Natural killer cell treated with Interleukin-12 subunit alpha and Interleukin-12 subunit beta and Interleukin-15 and Interleukin-18, amount 100 ng/mL, for 72 hours (primary cell): ENCODE measurements at regions not wholly inside any gene's neighbourhood (a gene's known extent, or its start where the extent isn't known, plus 50 kb on each side); places are given as distances from the start of the nearest gene placed in this dataset.
"Not testable (repeated sequence)": the region's sequence is repeated elsewhere in the genome, so short reads cannot be mapped to it uniquely, and the experiment has no call there.

Source experiments
- ATAC-seq, 2 donors: fragments of 150-1000 bp; cut with Tn5 transposase in 1 of 2; sonication (Bioruptor Pico), chemical (Tn5 transposase) in 1 of 2; 2 replicates each; pipeline ENCODE4 v1.10.0; 2021
- DNase-seq: peaks from one replicate; pipeline ENCODE4 v3.0.0; 2022; ENCODE audit warnings: low spot score
- H3K27ac Mint-ChIP-seq, 2 donors: 1 replicate in 1 of 2; 2 replicates in 1 of 2; pipeline ENCODE4 v1.8.0; 2022; ENCODE audit warnings: mixed read lengths in 2 of 2, mild to moderate bottlenecking in 1 of 2, moderate library complexity in 1 of 2
- H3K27me3 Mint-ChIP-seq, 2 donors: 1 replicate in 1 of 2; 2 replicates in 1 of 2; pipeline ENCODE4 v1.8.0; 2022; ENCODE audit warnings: mixed read lengths in 2 of 2
- H3K36me3 Mint-ChIP-seq: one replicate; pipeline ENCODE4 v1.8.0; 2022; ENCODE audit warnings: mixed read lengths
- H3K4me1 Mint-ChIP-seq, 2 donors: 1 replicate in 1 of 2; 2 replicates in 1 of 2; pipeline ENCODE4 v1.8.0; 2022; ENCODE audit warnings: low read depth in 2 of 2, mixed read lengths in 2 of 2, mild to moderate bottlenecking in 1 of 2
- H3K4me3 Mint-ChIP-seq: one replicate; pipeline ENCODE4 v1.8.0; 2022; ENCODE audit warnings: mixed read lengths
- H3K9me3 Mint-ChIP-seq: 2 replicates; pipeline ENCODE4 v1.8.0; 2022; ENCODE audit warnings: mixed read lengths

DNA sequence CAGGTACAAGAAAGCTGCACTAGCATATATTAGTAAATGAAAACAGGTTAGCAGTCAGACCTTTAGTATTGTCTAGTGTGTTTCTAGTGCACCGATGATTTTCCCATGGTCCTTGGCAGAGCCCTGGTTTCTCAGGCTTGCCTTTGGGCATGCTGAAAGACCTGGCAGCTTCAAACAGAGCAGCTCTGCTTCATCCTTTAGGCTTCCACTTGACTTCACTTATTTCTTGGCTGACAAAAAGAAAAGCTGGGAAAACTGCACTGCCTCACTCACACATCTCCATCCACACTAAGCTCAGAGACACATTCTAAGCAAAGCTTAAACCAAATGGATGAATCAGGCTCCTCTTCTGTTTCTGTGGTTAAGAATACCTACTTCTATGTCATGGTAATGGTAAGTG is 374.8 kb upstream of the PDZRN3 start:
- no peaks in the 10 kb centered on the region for H3K36me3 Mint-ChIP-seq
- no peak for ATAC-seq

GRCh38 chr3:73990691-73991090 is 365.9 kb upstream of the PDZRN3 start:
- H3K4me3 Mint-ChIP-seq, H3K36me3 Mint-ChIP-seq, H3K27ac Mint-ChIP-seq, H3K4me1 Mint-ChIP-seq, H3K27me3 Mint-ChIP-seq, ATAC-seq, DNase-seq: not testable (repeated sequence)
- peaks cover 21% of the 10 kb centered on the region for H3K9me3 Mint-ChIP-seq

More for the DNA sequence above, 374.8 kb upstream of the PDZRN3 start:
- Mint-ChIP-seq H3K27me3 (no peaks in the 10 kb centered on the region), H3K9me3 (peaks cover 11% of the 10 kb centered on the region), H3K4me3 (no peak overlapping the region), H3K27ac (no peak overlapping the region), H3K4me1 (no peaks in the 10 kb centered on the region)
- no peak for DNase-seq

- DNase-seq (no peak), ATAC-seq (no peak)
- Mint-ChIP-seq H3K4me1 (no peaks in the 10 kb centered on the region), H3K27ac (no peak overlapping the region), H3K4me3 (no peak overlapping the region), H3K36me3 (peaks cover 6% of the 10 kb centered on the region), H3K9me3 (peaks cover 27% of the 10 kb centered on the region), H3K27me3 (no peaks in the 10 kb centered on the region)
These were observed 342.0 kb upstream of the PDZRN3 start for GRCh38 chr3:73966733-73967132.

GRCh38 chr3:73964818-73965217 is 340.1 kb upstream of the PDZRN3 start:
- ATAC-seq (no peak), DNase-seq (no peak)
- Mint-ChIP-seq H3K27me3 (no peaks in the 10 kb centered on the region), H3K4me1 (no peaks in the 10 kb centered on the region), H3K36me3 (peaks cover 6% of the 10 kb centered on the region), H3K27ac (no peak overlapping the region), H3K4me3 (no peak overlapping the region), H3K9me3 (peaks cover 25% of the 10 kb centered on the region)

DNA sequence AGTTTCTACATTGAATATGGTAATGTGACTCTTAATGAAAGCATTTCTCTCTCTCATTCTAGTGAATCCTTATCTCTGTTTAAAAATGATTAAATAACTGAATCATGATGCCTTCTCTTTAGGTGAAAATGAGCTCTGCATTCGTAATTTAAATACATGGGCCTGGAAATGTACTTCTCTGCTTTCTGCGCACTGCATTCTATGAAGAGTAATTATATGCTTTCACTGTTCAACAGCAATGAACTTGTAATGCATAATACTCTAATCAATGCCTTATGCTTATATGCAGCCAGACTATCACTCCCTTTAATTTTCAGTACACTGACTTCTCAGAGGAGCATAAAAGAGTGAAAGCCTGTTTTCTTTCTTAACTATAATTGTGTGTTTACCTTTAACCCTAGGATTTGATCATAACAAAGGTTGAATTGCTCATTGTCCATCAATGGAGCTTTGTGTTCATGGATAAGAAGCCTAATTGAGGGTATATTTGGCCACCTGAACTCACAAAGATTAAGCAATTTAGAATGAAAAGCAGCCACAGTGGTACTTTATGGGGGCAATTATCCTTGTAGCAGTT is 330.8 kb upstream of the PDZRN3 start:
- Mint-ChIP-seq H3K4me3 (no peak overlapping the region), H3K36me3 (no peaks in the 10 kb centered on the region), H3K27me3 (no peaks in the 10 kb centered on the region), H3K27ac (no peak overlapping the region), H3K9me3 (peaks cover 16% of the 10 kb centered on the region), H3K4me1 (no peaks in the 10 kb centered on the region)
- DNase-seq (no peak), ATAC-seq (no peak)

DNA sequence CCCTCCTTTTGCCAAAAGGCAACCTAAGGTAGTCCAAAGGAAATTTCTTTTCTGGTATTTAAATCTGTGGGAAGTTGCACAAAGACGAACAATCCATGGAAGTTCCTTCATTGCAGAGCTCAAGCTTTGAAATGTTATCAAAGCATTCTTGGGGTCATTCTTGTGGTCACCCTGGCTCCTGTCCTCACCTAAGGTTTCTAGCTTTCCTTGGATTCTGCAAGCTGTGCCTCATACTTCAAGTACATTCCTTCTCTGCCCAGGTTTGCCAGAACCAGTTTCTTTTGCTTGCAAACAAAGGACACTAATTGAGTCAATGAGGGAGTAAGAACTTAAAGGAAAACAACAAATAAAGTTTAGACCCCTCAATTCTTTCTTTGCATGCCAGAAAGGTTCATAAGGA is 329.8 kb upstream of the PDZRN3 start:
- peaks cover 22% of the 10 kb centered on the region for H3K9me3 Mint-ChIP-seq
- H3K27ac Mint-ChIP-seq: no peak overlapping the region
- H3K27me3 Mint-ChIP-seq: no peaks in the 10 kb centered on the region
- ATAC-seq (no peak), DNase-seq (no peak)
- no peaks in the 10 kb centered on the region for H3K4me1 Mint-ChIP-seq
- H3K36me3 Mint-ChIP-seq: no peaks in the 10 kb centered on the region
- no peak overlapping the region for H3K4me3 Mint-ChIP-seq

- Mint-ChIP-seq H3K9me3 (peaks cover 22% of the 10 kb centered on the region), H3K27ac (no peak overlapping the region), H3K36me3 (no peaks in the 10 kb centered on the region), H3K4me1 (no peaks in the 10 kb centered on the region), H3K27me3 (no peaks in the 10 kb centered on the region), H3K4me3 (no peak overlapping the region)
- ATAC-seq: no peak
- DNase-seq: no peak
These were observed 328.0 kb upstream of the PDZRN3 start for GRCh38 chr3:73952781-73953180.

DNA sequence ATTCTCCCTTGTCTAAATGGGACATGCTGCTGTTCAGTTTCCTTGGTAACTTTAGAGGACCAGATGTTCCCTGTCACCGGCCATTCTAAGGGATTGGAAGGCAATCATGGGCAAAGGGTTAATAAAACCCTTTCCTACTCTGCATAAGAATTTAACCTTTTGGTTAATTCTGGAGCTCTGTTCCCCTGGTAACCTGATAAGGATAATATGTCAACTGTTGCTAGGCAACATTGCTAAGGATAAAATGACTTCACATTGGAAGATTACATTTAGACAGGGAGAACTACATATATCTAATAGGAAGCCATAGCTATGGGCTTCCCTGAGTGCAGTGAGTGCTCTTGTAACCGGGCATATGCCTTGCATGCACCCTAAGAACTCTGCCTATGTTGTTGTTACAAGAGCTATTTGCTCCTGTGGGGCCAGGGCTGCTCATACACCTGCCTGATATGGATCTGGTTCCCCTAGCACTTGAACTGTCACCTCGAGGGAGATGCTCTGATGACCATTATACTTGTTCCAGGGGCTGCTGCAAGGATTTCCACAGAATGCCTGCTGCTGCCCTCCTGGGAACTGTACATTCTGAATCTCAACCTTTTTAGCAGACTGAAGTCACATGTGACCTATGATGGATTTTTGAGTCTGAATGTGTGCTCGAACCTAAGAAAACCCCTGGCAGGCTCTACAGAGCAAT is 326.3 kb upstream of the PDZRN3 start:
- Mint-ChIP-seq H3K27ac (no peak overlapping the region), H3K9me3 (peaks cover 19% of the 10 kb centered on the region), H3K36me3 (no peaks in the 10 kb centered on the region), H3K4me1 (no peaks in the 10 kb centered on the region), H3K4me3 (no peak overlapping the region), H3K27me3 (no peaks in the 10 kb centered on the region)
- ATAC-seq: no peak
- DNase-seq: no peak

DNA sequence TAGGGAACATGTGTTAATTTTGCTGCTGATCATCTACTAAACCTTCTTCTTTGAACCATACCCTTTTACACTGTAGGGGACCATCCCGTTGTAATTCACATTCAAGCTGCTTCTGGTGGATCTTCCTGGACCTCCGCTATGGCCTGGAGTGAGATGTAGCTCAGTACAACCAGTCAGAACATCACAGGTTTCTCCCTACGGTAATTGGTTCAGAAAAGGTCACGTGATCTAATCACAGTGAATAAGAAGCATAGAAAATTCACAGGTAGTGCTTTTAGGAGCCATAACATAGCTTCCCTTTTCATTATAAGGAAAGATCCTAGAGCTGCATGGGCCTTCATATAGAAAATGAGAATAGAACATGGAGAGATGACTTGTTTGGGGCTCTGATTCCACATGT is 320.8 kb upstream of the PDZRN3 start:
- ATAC-seq: no peak
- H3K4me1 Mint-ChIP-seq: no peaks in the 10 kb centered on the region
- no peaks in the 10 kb centered on the region for H3K36me3 Mint-ChIP-seq

DNA sequence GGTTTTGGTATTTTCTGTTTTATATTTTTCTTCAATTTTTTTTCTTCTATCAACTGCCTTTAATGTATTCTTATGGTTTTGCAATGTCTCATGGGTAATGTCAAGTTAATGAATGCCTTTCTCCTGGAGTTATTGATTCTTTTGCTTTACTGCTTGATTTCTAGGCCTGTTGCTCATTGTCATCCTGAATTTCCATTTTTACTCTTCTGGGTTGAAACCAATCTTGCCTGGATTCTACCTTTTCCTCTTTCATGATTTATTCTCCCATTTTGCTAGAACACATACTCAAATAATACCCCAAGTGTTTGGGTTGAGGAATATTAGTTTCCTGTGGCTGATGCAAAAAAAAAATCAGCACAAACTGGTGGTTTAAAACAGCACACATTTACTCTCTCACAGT is 315.2 kb upstream of the PDZRN3 start:
- Mint-ChIP-seq H3K4me3 (no peak overlapping the region), H3K4me1 (no peaks in the 10 kb centered on the region), H3K36me3 (no peaks in the 10 kb centered on the region), H3K27ac (no peak overlapping the region), H3K27me3 (no peaks in the 10 kb centered on the region), H3K9me3 (peaks cover 10% of the 10 kb centered on the region)
- DNase-seq (no peak), ATAC-seq (no peak)

More for the DNA sequence above, 320.8 kb upstream of the PDZRN3 start:
- no peak overlapping the region for H3K4me3 Mint-ChIP-seq
- no peaks in the 10 kb centered on the region for H3K27me3 Mint-ChIP-seq
- H3K27ac Mint-ChIP-seq: no peak overlapping the region
- H3K9me3 Mint-ChIP-seq: peaks cover 17% of the 10 kb centered on the region
- no peak for DNase-seq

GRCh38 chr3:73933585-73933984 is 308.8 kb upstream of the PDZRN3 start:
- Mint-ChIP-seq H3K4me1 (no peaks in the 10 kb centered on the region), H3K27ac (no peak overlapping the region), H3K36me3 (peaks cover 4% of the 10 kb centered on the region), H3K27me3 (no peaks in the 10 kb centered on the region), H3K4me3 (no peak overlapping the region), H3K9me3 (peaks cover 2% of the 10 kb centered on the region)
- no peak for ATAC-seq
- no peak for DNase-seq

DNA sequence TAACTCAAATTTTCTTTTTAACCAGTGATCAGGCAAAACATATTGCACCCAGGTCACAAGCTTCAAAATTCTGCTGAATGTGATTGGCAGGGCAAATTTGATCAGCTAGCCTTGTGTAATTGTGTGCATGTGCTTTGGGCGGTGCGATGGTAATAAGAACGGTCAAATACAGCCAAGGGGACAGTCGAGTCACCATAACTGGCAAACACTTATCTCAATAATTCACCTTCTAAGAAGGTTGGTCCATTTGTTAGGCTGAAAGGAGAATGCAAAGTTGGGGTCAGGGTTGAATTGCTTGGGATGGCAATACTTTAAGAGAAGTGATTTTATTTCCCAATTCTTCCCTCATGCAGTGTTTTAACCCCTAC is 302.4 kb upstream of the PDZRN3 start:
- no peaks in the 10 kb centered on the region for H3K27me3 Mint-ChIP-seq
- H3K4me1 Mint-ChIP-seq: no peaks in the 10 kb centered on the region
- no peak overlapping the region for H3K27ac Mint-ChIP-seq
- peaks cover 6% of the 10 kb centered on the region for H3K36me3 Mint-ChIP-seq
- H3K4me3 Mint-ChIP-seq: no peak overlapping the region
- peaks cover 13% of the 10 kb centered on the region for H3K9me3 Mint-ChIP-seq
- ATAC-seq (no peak), DNase-seq (no peak)

GRCh38 chr3:73926360-73927202 is 301.8 kb upstream of the PDZRN3 start:
- H3K9me3 Mint-ChIP-seq: peaks cover 13% of the 10 kb centered on the region
- H3K27ac Mint-ChIP-seq: no peak overlapping the region
- ATAC-seq (no peak), DNase-seq (no peak)
- no peaks in the 10 kb centered on the region for H3K4me1 Mint-ChIP-seq
- no peaks in the 10 kb centered on the region for H3K27me3 Mint-ChIP-seq
- H3K4me3 Mint-ChIP-seq: no peak overlapping the region
- peaks cover 6% of the 10 kb centered on the region for H3K36me3 Mint-ChIP-seq

DNA sequence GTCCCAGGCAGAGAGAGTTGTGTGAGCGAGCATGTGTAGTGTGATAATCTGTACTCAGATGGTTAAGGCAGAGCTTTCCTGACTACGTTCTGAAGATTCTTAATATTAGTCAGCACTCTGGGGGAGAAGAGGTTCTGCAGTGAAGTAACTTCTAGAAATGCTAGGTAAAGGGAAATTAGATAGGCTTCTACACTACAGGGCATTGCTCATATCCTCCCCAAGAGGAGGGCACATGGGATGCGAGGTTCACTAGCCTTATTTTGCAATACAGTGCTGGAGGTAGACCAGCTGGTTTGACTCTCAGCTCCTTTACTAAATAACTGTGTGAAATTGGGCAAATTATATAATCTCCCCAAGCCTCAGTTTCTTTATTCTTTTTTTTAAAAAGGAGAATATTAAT is 300.3 kb upstream of the PDZRN3 start:
- Mint-ChIP-seq H3K4me1 (no peaks in the 10 kb centered on the region), H3K27me3 (no peaks in the 10 kb centered on the region), H3K4me3 (no peak overlapping the region), H3K9me3 (peaks cover 13% of the 10 kb centered on the region), H3K27ac (no peak overlapping the region), H3K36me3 (peaks cover 6% of the 10 kb centered on the region)
- ATAC-seq (no peak), DNase-seq (no peak)
